ENCODE measurements at regions not wholly inside any gene's neighbourhood (a gene's known extent, or its start where the extent isn't known, plus 50 kb on each side); places are given as distances from the start of the nearest gene placed in this dataset.
"Not testable (repeated sequence)": the region's sequence is repeated elsewhere in the genome, so short reads cannot be mapped to it uniquely, and the experiment has no call there.

DNA sequence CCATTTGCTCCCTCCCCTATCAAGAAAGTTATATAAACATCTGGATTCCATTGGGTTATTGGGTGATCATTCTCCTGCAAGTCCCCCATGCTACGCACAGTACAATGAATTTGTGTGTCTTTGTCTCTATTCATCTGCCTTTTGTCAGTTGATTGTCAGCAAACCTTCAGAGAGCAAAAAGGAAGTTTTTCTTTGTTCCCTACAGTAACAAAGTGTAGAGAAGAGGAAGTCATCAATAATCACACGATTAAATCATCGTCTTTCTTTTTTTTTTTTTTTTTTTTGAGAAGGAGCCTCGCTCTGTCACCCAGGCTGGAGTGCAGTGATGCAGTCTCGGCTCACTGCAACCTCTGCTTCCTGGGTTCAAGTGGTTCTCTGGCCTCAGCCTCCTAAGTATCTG, 239.2 kb downstream of the FAM43A start:
- DNase-seq (ENCODE audit: low read depth in 2 of 2) = not testable (repeated sequence)

GRCh38 chr3:194925614-194926013, 239.9 kb downstream of the FAM43A start:
- DNase-seq (ENCODE audit: low read depth in 2 of 2) = no peak

DNA sequence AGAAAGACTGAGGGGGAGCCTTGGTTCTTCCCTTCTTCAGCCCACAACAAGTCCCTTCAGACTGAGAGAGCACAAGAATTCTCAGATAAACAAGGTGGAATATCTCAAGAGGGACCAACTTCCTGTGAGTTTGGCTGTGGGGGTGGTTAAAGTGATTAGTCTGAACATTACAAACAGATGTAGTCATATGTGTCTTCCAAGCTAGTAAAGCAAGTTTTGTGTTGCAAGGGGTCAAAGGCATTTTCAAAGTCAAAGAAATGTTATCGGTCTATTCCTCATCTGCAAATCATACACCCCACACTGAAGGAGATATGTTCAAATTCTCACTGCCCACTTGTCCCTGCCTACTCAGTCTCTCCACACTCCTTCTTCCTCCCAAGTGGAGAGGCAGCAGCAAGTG, 242.5 kb downstream of the FAM43A start:
- DNase-seq (ENCODE audit: low read depth in 2 of 2) = no peak

- no peak for DNase-seq (ENCODE audit: low read depth in 2 of 2)
Observed at GRCh38 chr3:194928831-194929577, 243.3 kb downstream of the FAM43A start.

- DNase-seq (ENCODE audit: low read depth in 2 of 2) = no peak
Observed at GRCh38 chr3:194929578-194929960, 243.9 kb downstream of the FAM43A start.

- DNase-seq (ENCODE audit: low read depth in 2 of 2) = no peak
Observed at GRCh38 chr3:194930377-194931204, 244.9 kb downstream of the FAM43A start.

GRCh38 chr3:194931347-194931746, 245.7 kb downstream of the FAM43A start:
- DNase-seq (ENCODE audit: low read depth in 2 of 2) = no peak

- no peak for DNase-seq (ENCODE audit: low read depth in 2 of 2)
Observed at GRCh38 chr3:194931865-194932264, 246.2 kb downstream of the FAM43A start.

- no peak for DNase-seq (ENCODE audit: low read depth in 2 of 2)
Observed at GRCh38 chr3:194933465-194933864, 247.8 kb downstream of the FAM43A start.

DNA sequence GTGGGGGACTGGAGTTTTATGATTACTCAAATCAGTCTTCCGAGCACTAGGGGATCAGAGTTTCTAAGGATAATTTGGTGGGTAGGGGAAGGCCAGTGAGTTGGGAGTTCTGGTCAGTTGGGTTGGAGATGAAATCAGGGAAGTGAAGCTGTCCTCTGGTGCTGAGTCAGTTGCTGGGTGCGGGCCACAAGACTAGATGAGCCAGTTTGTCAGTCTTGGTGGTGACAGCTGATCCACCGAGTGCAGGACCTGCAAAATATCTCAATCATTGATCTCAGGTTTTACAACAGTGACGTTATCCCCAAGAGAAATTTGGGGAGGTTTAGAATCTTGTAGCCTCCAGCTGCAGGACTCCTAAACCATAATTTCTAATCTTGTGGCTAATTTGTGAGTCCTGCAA, 249.4 kb downstream of the FAM43A start:
- no peak for DNase-seq (ENCODE audit: low read depth in 2 of 2)

GRCh38 chr3:194935632-194936470, 250.2 kb downstream of the FAM43A start:
- DNase-seq (ENCODE audit: low read depth in 2 of 2) = no peak

GRCh38 chr3:194936659-194937058, 251.0 kb downstream of the FAM43A start:
- DNase-seq (ENCODE audit: low read depth in 2 of 2) = no peak

DNA sequence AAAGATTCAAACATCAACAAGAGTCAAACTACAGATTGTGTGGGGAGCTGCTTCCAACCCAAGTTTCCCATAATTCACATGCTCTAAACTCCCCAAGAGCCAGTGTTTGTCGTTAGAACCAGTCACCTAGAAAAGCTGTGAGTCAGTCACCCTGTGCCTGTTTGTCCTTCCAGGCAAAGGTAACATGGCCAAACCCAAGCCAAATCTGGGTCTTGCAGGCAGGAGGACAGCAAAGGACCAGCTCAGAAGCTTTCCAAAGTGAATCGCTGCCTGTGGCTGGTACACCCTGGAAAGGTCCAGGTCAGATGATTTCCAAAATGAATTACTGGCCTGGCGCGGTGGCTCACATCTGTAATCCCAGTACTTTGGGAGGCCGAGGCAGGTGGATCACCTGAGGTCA, 251.5 kb downstream of the FAM43A start:
- no peak for DNase-seq (ENCODE audit: low read depth in 2 of 2)

- no peak for DNase-seq (ENCODE audit: low read depth in 2 of 2)
Observed at GRCh38 chr3:194937882-194938321, 252.2 kb downstream of the FAM43A start.

GRCh38 chr3:194938845-194939531, 253.3 kb downstream of the FAM43A start:
- no peak for DNase-seq (ENCODE audit: low read depth in 2 of 2)

- DNase-seq (ENCODE audit: low read depth in 2 of 2) = no peak
Observed at GRCh38 chr3:194939532-194939909, 253.8 kb downstream of the FAM43A start.

DNA sequence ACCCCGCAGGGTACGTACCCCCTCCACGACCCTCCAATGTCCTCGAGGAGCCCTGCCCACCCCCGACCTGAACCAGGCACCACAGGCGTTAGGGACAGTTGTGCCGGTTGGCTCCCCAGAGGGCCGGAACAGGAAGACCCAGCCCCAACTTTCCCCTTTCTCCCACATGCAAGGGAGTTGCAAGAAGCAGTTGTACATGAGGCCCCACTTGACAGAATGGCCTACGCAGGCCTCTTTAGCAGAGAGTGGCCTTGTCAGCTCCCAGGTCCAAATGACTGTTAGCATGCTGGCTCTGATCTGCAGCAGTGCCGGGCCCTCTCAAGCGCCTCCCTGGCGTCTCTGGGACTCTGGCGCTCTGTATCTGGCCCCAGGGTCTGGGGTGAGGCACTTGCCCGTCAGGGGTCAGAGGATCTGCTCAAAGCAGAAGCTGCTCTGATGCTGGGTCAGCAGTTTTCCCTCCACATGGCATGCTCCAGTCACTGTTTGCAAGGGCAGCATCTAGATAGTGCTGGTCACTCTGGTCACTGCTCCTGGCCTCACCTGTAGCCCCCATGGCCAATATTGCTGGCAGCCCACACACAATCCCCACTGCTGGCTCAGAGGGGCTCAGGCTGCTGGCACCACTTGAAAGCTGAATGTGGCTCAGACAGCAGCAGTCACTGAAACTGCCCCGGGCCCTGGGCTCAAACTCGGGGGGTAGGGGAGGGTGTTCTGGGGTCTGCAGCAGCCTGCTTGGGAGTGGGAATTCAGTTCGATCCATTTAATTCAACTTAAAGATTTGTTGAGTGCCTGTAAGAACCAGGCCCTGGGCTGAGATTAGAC, 254.5 kb downstream of the FAM43A start:
- no peak for DNase-seq (ENCODE audit: low read depth in 2 of 2)

DNA sequence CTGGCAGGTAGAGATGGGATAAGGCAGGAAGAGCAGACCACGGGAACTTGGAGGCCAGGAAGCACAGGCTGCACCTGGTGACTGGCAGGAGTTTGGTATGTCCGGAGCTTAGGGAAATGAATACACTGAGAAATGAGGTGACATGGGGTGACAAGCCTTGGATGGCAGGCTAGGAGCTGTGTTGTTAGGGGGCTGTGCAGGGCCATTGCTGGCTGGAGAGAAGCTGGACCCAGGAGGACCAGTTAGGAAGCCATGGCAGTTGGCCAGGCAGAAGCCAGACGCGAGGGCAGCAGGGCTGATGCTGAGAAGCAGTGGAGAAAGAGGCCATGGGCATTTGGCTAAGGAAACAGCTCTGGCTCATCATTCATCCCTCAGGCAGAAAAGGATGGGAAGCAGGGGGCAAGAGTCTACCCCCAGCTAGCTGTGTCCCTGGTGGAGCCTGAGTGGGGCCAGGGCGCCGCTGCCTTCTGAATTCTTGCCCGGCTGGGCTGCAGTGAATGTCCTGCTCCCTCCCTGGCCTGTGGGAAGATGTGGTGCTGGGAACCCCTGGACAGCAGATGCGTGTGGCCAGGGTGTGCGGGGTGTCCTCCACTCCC, 255.8 kb downstream of the FAM43A start:
- no peak for DNase-seq (ENCODE audit: low read depth in 2 of 2)

GRCh38 chr3:194941956-194942511, 256.4 kb downstream of the FAM43A start:
- DNase-seq (ENCODE audit: low read depth in 2 of 2) = no peak

GRCh38 chr3:194944526-194944925, 258.8 kb downstream of the FAM43A start:
- no peak for DNase-seq (ENCODE audit: low read depth in 2 of 2)

All from stimulated activated CD8-positive, alpha-beta memory T cell treated with anti-CD3 and anti-CD28 coated beads, Interleukin-7, amount 100 ng/mL, for 1 hour (primary cell).